Bronchial epithelial cell (primary cell): ENCODE measurements at regions not wholly inside any gene's neighbourhood (a gene's known extent, or its start where the extent isn't known, plus 50 kb on each side); places are given as distances from the start of the nearest gene placed in this dataset.

ENCODE experiments used
- DNase-seq: peaks from one replicate; pipeline ENCODE4 v3.0.0-alpha.2; 2010; ENCODE audit warnings: low read depth
- FAIRE-seq: peaks from 2 replicates; lab custom pipeline; 2011; peaks lifted over from hg19 to GRCh38; lab: Jason Lieb, UNC
- H3K27me3 ChIP-seq: 2 replicates; pipeline ENCODE4 v1.5.1; 2011; ENCODE audit warnings: low read length; ENCODE audit not compliant: control insufficient read depth, insufficient read depth
- H3K36me3 ChIP-seq: 2 replicates; pipeline ENCODE4 v1.5.1; 2011; ENCODE audit warnings: low read length; ENCODE audit not compliant: control insufficient read depth, insufficient read depth
- H3K4me3 ChIP-seq: 2 replicates; pipeline ENCODE4 v1.5.1; 2011; ENCODE audit warnings: mild to moderate bottlenecking, low read depth, low read length, control low read depth
- CTCF ChIP-seq: IDR thresholded peaks from 2 replicates; pipeline ENCODE4 v1.5.1; 2011; ENCODE audit warnings: mild to moderate bottlenecking, moderate library complexity, low read length, control low read depth, inconsistent platforms; ENCODE audit not compliant: insufficient read depth, severe bottlenecking

GRCh38 chr3:63089751-63090132, 188.4 kb upstream of the SYNPR start:
- no peaks in the 10 kb centered on the region for H3K36me3 ChIP-seq
- H3K4me3 ChIP-seq = no peak overlapping the region
- H3K27me3 ChIP-seq = no peaks in the 10 kb centered on the region
- no peak for DNase-seq
- TF ChIP-seq CTCF = no peak
- FAIRE-seq = no peak

- no peaks in the 10 kb centered on the region for H3K27me3 ChIP-seq
- no peaks in the 10 kb centered on the region for H3K36me3 ChIP-seq
- FAIRE-seq (no peak), DNase-seq (no peak)
- TF ChIP-seq CTCF = no peak
- no peak overlapping the region for H3K4me3 ChIP-seq
These were observed 187.5 kb upstream of the SYNPR start for GRCh38 chr3:63090656-63091055.

GRCh38 chr3:63092515-63092914, 185.6 kb upstream of the SYNPR start:
- Histone ChIP-seq H3K4me3 (no peak overlapping the region), H3K27me3 (no peaks in the 10 kb centered on the region), H3K36me3 (no peaks in the 10 kb centered on the region)
- no peak for DNase-seq
- no peak for TF ChIP-seq CTCF
- FAIRE-seq = no peak

- H3K4me3 ChIP-seq = no peak overlapping the region
- no peaks in the 10 kb centered on the region for H3K36me3 ChIP-seq
- H3K27me3 ChIP-seq = no peaks in the 10 kb centered on the region
- no peak for FAIRE-seq
- DNase-seq = no peak
- no peak for TF ChIP-seq CTCF
These were observed 183.3 kb upstream of the SYNPR start for GRCh38 chr3:63094642-63095408.

- Histone ChIP-seq H3K27me3 (no peaks in the 10 kb centered on the region), H3K36me3 (no peaks in the 10 kb centered on the region), H3K4me3 (no peak overlapping the region)
- DNase-seq (no peak), FAIRE-seq (no peak)
- no peak for TF ChIP-seq CTCF
These were observed 181.7 kb upstream of the SYNPR start for GRCh38 chr3:63096248-63097058.
